PFSK-1 (cell line): ENCODE measurements at regions not wholly inside any gene's neighbourhood (a gene's known extent, or its start where the extent isn't known, plus 50 kb on each side); places are given as distances from the start of the nearest gene placed in this dataset.

ENCODE experiments used
- FOXP2 ChIP-seq: optimal IDR thresholded peaks from 2 replicates; pipeline ENCODE3; 2011; ENCODE audit warnings: borderline replicate concordance, control low read depth, inconsistent platforms; ENCODE audit not compliant: insufficient read depth; ENCODE audit errors: extremely low read length, extremely low read depth
- POLR2AphosphoS5 ChIP-seq: IDR thresholded peaks from 2 replicates; pipeline ENCODE4 v1.6.1; 2012; ENCODE audit warnings: low read depth, mild to moderate bottlenecking, control low read depth, low read length, moderate library complexity
- REST ChIP-seq, 2 experiments: IDR thresholded peaks; 2 replicates each; pipeline versions ENCODE4 v1.6.1 to v1.8.0; 2011 to 2012; ENCODE audit warnings: low read depth in 2 of 2, low read length in 2 of 2, control low read depth in 1 of 2, inconsistent platforms in 1 of 2, mild to moderate bottlenecking in 1 of 2, moderate library complexity in 1 of 2; ENCODE audit not compliant: insufficient read depth in 1 of 2
- SIN3A ChIP-seq: IDR thresholded peaks from 2 replicates; pipeline ENCODE4 v1.6.1; 2012; ENCODE audit warnings: mild to moderate bottlenecking, low read length, moderate library complexity, borderline replicate concordance; ENCODE audit not compliant: insufficient read depth
- TAF1 ChIP-seq: IDR thresholded peaks from 2 replicates; pipeline ENCODE4 v1.6.1; 2012; ENCODE audit warnings: low read length, control low read depth, borderline replicate concordance; ENCODE audit not compliant: insufficient read depth

DNA sequence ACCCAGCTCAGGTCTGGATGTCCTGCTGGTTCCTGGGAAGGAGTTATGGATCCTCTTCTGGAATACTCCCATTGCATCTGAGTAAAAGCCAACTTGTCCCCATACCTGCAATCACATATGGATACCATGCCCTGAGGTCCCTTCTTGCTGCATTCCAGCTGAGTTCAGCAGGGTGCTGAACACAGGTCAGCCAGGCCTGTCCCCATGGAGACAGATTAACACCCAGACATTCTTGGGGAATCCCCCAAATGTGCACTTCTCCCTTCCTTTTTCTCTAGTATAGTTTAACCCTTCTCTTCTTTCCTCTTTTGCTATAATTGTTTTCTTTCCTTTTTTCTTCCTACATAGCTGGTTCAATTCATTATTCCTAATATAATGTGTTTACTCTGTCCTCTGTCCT lies 799.6 kb upstream of the HS6ST1 start:
- TF ChIP-seq POLR2AphosphoS5 (no peak), FOXP2 (no peak), TAF1 (no peak), SIN3A (no peak), REST (IDR thresholded peaks at IDR 0.05; ENCODE audit: insufficient read depth in 1 of 2, low read depth in 2 of 2, low read length in 2 of 2) (no peak)

DNA sequence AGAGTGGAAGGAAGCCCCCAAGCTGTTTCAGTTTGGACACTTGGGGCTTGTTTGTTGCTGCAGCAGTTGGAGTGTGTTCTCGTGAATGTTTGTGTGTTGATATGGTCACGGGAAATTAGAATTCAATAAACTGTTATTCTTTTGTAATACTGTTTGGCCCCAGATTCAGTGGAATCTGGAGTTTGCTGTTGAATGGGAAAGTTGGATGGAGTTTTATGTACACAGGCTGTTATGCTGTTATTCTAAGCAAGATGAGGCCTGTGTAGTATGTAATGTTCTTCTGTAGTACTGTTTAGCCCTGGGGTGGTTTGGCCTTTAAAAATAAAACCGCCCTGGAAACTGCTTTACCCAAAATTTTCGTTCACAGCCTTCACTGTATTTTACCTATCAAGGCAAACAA lies 810.4 kb upstream of the HS6ST1 start:
- no peak for TF ChIP-seq POLR2AphosphoS5

- TF ChIP-seq SIN3A = no peak
- TF ChIP-seq FOXP2 = no peak
- TF ChIP-seq REST (IDR thresholded peaks at IDR 0.05; ENCODE audit: insufficient read depth in 1 of 2, low read depth in 2 of 2, low read length in 2 of 2) = no peak
- no peak for TF ChIP-seq POLR2AphosphoS5
- TF ChIP-seq TAF1 = no peak
Observed at GRCh38 chr2:129133692-129134641, 815.3 kb upstream of the HS6ST1 start.

- no peak for TF ChIP-seq REST (IDR thresholded peaks at IDR 0.05; ENCODE audit: insufficient read depth in 1 of 2, low read depth in 2 of 2, low read length in 2 of 2)
- TF ChIP-seq TAF1 = no peak
- no peak for TF ChIP-seq SIN3A
- no peak for TF ChIP-seq FOXP2
- TF ChIP-seq POLR2AphosphoS5 = no peak
Observed at GRCh38 chr2:129135017-129135416, 816.3 kb upstream of the HS6ST1 start.

DNA sequence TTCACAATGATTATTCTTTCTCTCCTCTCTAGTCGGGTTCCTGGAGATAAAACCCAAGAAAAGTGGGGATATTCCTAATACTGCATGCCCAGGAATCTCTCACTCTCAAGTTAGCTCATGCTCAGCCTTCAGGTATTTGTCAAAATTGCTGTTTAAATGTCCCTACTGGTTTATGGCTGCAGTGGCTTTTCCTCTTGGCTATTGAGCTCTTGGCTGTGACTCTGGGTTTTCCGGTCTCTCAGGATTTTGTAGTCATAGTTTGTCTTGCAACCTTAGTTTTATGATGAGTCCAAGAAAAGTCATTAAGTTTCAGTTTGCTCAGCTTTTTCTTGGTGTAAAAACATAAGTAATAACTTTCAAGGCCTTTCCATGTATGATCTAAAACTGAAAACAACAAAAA lies 820.7 kb upstream of the HS6ST1 start:
- TF ChIP-seq FOXP2 = no peak
- TF ChIP-seq REST (IDR thresholded peaks at IDR 0.05; ENCODE audit: insufficient read depth in 1 of 2, low read depth in 2 of 2, low read length in 2 of 2) = no peak
- no peak for TF ChIP-seq POLR2AphosphoS5
- TF ChIP-seq TAF1 = no peak
- no peak for TF ChIP-seq SIN3A
